Large intestine (tissue), 3 donors: ENCODE measurements at regions not wholly inside any gene's neighbourhood (a gene's known extent, or its start where the extent isn't known, plus 50 kb on each side); places are given as distances from the start of the nearest gene placed in this dataset.
A peak's percentile ranks its signal among the peaks of the same experiment; 100 is the strongest.

Source experiments
- DNase-seq, 2 donors: peaks; one replicate each; pipeline versions ENCODE4 v3.0.0 to v3.0.0-alpha.2; 2013
- H3K27ac ChIP-seq: one replicate; pipeline ENCODE4 v1.5.1; 2013; ENCODE audit warnings: low read length
- H3K27me3 ChIP-seq: 2 replicates; pipeline ENCODE4 v1.6.1; 2013; ENCODE audit warnings: low read length; ENCODE audit not compliant: control insufficient read depth, insufficient read depth
- H3K36me3 ChIP-seq: 2 replicates; pipeline ENCODE4 v1.6.1; 2013; ENCODE audit warnings: low read length; ENCODE audit not compliant: control insufficient read depth, insufficient read depth
- H3K4me1 ChIP-seq: one replicate; pipeline ENCODE4 v1.6.1; 2013; ENCODE audit warnings: low read length; ENCODE audit not compliant: control insufficient read depth, insufficient read depth
- H3K4me3 ChIP-seq: one replicate; pipeline ENCODE4 v1.5.1; 2013; ENCODE audit warnings: low read length
- H3K9me3 ChIP-seq: one replicate; pipeline ENCODE4 v1.6.1; 2013; ENCODE audit warnings: mild to moderate bottlenecking, low read depth, low read length, moderate library complexity; ENCODE audit not compliant: control insufficient read depth
- whole genome bisulfite sequencing: methylation state at CpG from one replicate; pipeline ENCODE4 v1.1.5; 2013; ENCODE audit warnings: low lambda C conversion rate; ENCODE audit not compliant: insufficient coverage; 5-methylcytosine and 5-hydroxymethylcytosine counted together

- Histone ChIP-seq H3K27me3 (no peaks in the 10 kb centered on the region), H3K4me3 (no peak overlapping the region), H3K27ac (no peak overlapping the region), H3K36me3 (no peaks in the 10 kb centered on the region), H3K9me3 (no peaks in the 10 kb centered on the region), H3K4me1 (peaks cover 7% of the 10 kb centered on the region)
- DNase-seq = no peak
- no CpG with 5 or more reads among the region's 16 CpGs for WGBS
These were observed 292.5 kb upstream of the SALL3 start for GRCh38 chr18:78686976-78687685.

GRCh38 chr18:78687736-78688135, 291.9 kb upstream of the SALL3 start:
- Histone ChIP-seq H3K36me3 (no peaks in the 10 kb centered on the region), H3K27me3 (no peaks in the 10 kb centered on the region), H3K4me3 (no peak overlapping the region), H3K9me3 (no peaks in the 10 kb centered on the region), H3K27ac (no peak overlapping the region), H3K4me1 (peaks cover 8% of the 10 kb centered on the region)
- WGBS = no CpG with 5 or more reads among the region's 7 CpGs
- no peak for DNase-seq

- H3K9me3 ChIP-seq = no peaks in the 10 kb centered on the region
- no peaks in the 10 kb centered on the region for H3K36me3 ChIP-seq
- H3K4me1 ChIP-seq = peaks cover 10% of the 10 kb centered on the region
- no peak for DNase-seq
- H3K27me3 ChIP-seq = no peaks in the 10 kb centered on the region
- H3K4me3 ChIP-seq = no peak overlapping the region
- WGBS = no CpG with 5 or more reads among the region's 12 CpGs
- H3K27ac ChIP-seq = no peak overlapping the region
These were observed 291.4 kb upstream of the SALL3 start for GRCh38 chr18:78688249-78688648.

- WGBS = no CpG with 5 or more reads among the region's 11 CpGs
- DNase-seq = no peak
These were observed 290.7 kb upstream of the SALL3 start for GRCh38 chr18:78688916-78689315.

GRCh38 chr18:78689606-78690005, 290.0 kb upstream of the SALL3 start:
- Histone ChIP-seq H3K4me1 (peaks cover 10% of the 10 kb centered on the region), H3K9me3 (peaks cover 5% of the 10 kb centered on the region), H3K27ac (no peak overlapping the region), H3K4me3 (no peak overlapping the region), H3K27me3 (no peaks in the 10 kb centered on the region), H3K36me3 (no peaks in the 10 kb centered on the region)
- no peak for DNase-seq
- WGBS = no CpG with 5 or more reads among the region's 15 CpGs

More at GRCh38 chr18:78688916-78689315, 290.7 kb upstream of the SALL3 start:
- Histone ChIP-seq H3K27me3 (no peaks in the 10 kb centered on the region), H3K4me1 (peaks cover 10% of the 10 kb centered on the region), H3K36me3 (no peaks in the 10 kb centered on the region), H3K27ac (no peak overlapping the region), H3K4me3 (no peak overlapping the region), H3K9me3 (no peaks in the 10 kb centered on the region)

- Histone ChIP-seq H3K27ac (peak overlapping the region; percentile 76), H3K27me3 (no peaks in the 10 kb centered on the region), H3K36me3 (no peaks in the 10 kb centered on the region), H3K9me3 (peaks cover 6% of the 10 kb centered on the region), H3K4me3 (no peak overlapping the region), H3K4me1 (peaks cover 10% of the 10 kb centered on the region)
- peak; percentile 84 to 93 for DNase-seq
- WGBS = no CpG with 5 or more reads among the region's 1 CpG
These were observed 287.5 kb upstream of the SALL3 start for GRCh38 chr18:78692105-78692504.

GRCh38 chr18:78693429-78693828, 286.2 kb upstream of the SALL3 start:
- no peaks in the 10 kb centered on the region for H3K36me3 ChIP-seq
- H3K9me3 ChIP-seq = peaks cover 6% of the 10 kb centered on the region
- WGBS = no CpG with 5 or more reads among the region's 7 CpGs
- H3K4me1 ChIP-seq = peaks cover 10% of the 10 kb centered on the region
- no peaks in the 10 kb centered on the region for H3K27me3 ChIP-seq
- no peak for DNase-seq
- no peak overlapping the region for H3K27ac ChIP-seq
- no peak overlapping the region for H3K4me3 ChIP-seq

GRCh38 chr18:78696698-78697435, 282.8 kb upstream of the SALL3 start:
- WGBS = no CpG with 5 or more reads among the region's 21 CpGs
- H3K9me3 ChIP-seq = peaks cover 6% of the 10 kb centered on the region
- H3K4me1 ChIP-seq = peaks cover 3% of the 10 kb centered on the region
- H3K4me3 ChIP-seq = no peak overlapping the region
- no peaks in the 10 kb centered on the region for H3K36me3 ChIP-seq
- H3K27ac ChIP-seq = no peak overlapping the region
- H3K27me3 ChIP-seq = peaks cover 8% of the 10 kb centered on the region
- DNase-seq = no peak

- Histone ChIP-seq H3K4me1 (peaks cover 3% of the 10 kb centered on the region), H3K9me3 (peaks cover 6% of the 10 kb centered on the region), H3K4me3 (no peak overlapping the region), H3K27me3 (peaks cover 10% of the 10 kb centered on the region), H3K27ac (no peak overlapping the region), H3K36me3 (no peaks in the 10 kb centered on the region)
- no peak for DNase-seq
- whole genome bisulfite sequencing = no CpG with 5 or more reads among the region's 10 CpGs
These were observed 282.2 kb upstream of the SALL3 start for GRCh38 chr18:78697446-78697845.

- WGBS = no CpG with 5 or more reads among the region's 5 CpGs
These were observed 280.7 kb upstream of the SALL3 start for GRCh38 chr18:78698914-78699313.

More at GRCh38 chr18:78698914-78699313, 280.7 kb upstream of the SALL3 start:
- Histone ChIP-seq H3K27ac (no peak overlapping the region), H3K4me3 (no peak overlapping the region), H3K9me3 (peaks cover 6% of the 10 kb centered on the region), H3K27me3 (peaks cover 10% of the 10 kb centered on the region), H3K36me3 (no peaks in the 10 kb centered on the region), H3K4me1 (no peaks in the 10 kb centered on the region)
- DNase-seq = no peak
